ENCODE measurements at regions not wholly inside any gene's neighbourhood (a gene's known extent, or its start where the extent isn't known, plus 50 kb on each side); places are given as distances from the start of the nearest gene placed in this dataset.
"Not testable (repeated sequence)": the region's sequence is repeated elsewhere in the genome, so short reads cannot be mapped to it uniquely, and the experiment has no call there.

DNA sequence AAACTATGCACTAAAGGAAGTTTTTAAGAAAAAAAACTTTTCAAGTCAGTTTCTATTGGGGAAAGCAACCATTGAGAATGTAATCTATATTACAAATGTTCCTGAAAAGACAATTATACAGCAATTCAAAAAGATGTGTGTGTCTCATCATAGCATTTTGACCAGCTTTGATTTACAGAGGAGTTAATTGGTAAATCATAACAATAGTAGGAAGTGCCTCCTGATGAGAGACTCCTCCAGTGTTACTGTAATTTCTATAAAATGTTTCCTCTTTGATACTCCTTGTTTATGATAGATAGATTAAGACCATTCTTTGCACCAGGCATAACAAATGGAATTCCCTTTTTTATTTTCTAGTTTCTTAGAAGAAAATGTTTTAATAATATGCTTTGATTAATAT lies 249.9 kb downstream of the CALCRL start:
- no peak for FAIRE-seq

DNA sequence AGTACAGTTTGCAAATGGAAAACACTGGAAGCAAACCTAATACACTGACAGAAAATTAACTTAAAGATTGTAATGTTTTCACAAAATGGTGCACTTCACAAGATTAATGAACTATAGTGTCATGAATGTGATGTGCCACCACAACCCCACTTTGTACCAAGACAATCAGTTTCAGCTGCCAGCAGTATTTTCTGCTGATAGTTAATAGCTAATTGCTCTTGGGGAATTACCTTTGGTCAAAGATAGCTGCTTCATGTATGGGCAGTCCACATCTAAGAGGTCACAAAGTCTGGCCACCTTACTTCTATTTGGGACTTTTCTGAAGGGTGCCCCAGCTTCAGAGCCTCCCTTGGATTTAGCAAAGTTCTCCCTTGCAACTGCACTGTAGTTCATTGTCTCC lies 254.0 kb downstream of the CALCRL start:
- FAIRE-seq, result no peak

DNA sequence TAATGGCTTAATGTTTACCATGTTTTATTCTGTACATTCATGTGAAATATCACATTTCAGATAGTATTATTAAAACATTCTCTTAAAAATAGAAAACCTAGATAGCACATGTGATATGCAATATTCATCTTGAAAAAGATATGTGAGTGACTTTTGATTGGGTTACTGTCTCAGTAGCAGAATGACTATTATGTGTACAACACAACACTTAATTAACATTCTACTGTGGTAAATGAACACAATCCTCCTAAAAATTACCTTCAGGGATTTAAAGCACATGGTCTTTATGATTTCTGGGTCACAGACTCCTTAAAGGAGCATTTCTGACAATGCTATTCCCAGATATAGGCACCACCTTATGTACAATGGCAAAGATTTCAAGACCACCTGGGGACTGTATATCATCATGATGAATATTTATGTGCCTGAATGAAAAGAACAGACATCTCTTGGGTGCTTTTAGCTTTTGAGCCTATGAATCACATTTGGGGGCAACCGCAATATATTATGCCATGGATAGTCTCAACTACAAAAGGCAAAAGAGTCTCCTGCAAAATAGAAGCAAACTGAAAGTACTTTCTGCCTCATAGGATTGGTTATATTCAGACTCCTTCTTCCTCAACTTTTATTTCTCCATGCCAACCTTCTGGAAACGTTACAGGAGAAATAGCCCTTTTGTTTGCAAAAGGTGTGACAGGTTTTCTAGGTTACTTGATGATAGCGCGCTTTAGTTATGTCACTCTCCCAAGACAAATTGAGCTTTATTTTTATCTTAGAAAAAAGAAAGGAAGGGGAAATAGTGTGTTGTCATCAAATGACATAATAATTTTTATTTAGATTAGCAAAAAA lies 259.0 kb downstream of the CALCRL start:
- no peak for FAIRE-seq

DNA sequence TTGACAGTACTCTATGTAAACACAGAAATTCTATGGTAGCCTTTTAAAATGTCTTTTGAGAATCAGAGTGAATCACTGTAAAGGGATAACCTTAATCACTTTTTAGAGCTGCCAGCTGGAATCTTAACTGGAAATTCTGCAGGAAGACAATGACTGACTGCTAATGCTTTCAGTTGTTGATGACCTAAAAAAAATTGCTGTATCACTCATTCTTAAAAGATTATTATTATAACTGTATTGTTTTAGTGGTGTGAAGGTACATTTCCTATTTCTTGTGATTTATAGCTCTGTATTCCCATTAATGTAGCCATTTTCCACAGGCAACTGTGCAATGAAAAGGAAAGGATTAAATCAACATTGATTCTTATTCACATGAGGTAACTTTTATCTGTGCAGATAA lies 260.5 kb downstream of the CALCRL start:
- no peak for FAIRE-seq

DNA sequence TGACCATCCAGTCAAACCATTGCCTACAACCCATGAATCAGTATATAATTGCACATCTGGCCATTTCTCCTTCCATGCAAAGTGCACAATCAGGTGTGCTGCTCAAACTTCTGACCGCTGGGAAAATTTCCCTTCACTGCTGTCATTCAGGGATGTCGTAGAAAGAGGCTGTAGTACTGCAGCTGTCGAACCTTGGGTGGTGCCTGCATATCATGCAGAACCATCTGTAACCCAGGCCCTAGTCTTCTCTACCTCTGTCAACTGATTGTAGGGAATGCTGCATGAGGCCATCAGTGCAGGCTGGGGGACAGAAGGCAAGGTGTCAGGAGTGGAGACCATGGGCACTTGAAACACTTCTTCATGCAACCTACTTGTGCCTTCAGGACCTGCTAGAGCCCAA lies 267.5 kb downstream of the CALCRL start:
- no peak for FAIRE-seq

GRCh38 chr2:187178876-187179275 lies 269.2 kb downstream of the CALCRL start:
- FAIRE-seq, result not testable (repeated sequence)

DNA sequence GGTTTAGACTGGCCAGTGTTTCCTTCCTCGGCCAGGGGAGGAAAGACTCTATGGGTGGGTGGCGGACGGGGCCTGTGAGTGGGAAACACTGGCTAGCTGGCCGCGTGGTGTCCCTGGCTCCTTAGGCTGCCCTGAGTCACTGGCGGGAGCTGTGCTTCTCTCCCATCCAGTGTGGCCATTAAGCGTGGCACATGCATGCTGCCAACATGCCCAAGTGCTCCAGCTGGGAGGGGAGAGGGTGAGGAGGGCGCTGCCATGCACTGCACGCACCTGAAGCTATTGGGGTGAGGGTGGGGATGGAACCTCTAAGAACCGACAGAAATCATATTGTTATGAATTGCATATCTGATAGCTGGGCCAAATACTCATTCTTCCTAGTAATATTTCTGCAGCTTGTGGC lies 270.8 kb downstream of the CALCRL start:
- FAIRE-seq, result no peak

GRCh38 chr2:187174582-187174981 lies 273.5 kb downstream of the CALCRL start:
- FAIRE-seq, result no peak

DNA sequence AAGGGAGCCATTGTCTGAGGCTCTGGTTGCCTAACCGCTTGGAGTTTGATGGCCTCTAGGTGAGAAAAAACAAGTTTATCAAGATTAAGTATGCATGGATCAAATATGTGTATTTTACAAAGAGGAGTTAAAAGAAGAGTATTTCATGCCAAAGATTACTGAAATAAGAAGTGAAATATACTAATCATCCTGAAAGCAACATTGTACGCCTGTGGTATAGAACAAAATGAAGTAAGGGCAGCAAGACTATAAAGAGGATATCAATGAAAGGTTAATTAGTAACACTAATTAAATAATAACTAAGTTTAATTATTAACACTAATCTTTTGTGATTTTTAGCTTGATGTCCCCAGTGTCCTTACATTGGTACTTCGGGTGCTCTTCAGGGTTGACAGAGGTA lies 276.7 kb downstream of the CALCRL start:
- FAIRE-seq, result no peak

- no peak for FAIRE-seq
Observed at GRCh38 chr2:187169864-187170263, 278.2 kb downstream of the CALCRL start.

DNA sequence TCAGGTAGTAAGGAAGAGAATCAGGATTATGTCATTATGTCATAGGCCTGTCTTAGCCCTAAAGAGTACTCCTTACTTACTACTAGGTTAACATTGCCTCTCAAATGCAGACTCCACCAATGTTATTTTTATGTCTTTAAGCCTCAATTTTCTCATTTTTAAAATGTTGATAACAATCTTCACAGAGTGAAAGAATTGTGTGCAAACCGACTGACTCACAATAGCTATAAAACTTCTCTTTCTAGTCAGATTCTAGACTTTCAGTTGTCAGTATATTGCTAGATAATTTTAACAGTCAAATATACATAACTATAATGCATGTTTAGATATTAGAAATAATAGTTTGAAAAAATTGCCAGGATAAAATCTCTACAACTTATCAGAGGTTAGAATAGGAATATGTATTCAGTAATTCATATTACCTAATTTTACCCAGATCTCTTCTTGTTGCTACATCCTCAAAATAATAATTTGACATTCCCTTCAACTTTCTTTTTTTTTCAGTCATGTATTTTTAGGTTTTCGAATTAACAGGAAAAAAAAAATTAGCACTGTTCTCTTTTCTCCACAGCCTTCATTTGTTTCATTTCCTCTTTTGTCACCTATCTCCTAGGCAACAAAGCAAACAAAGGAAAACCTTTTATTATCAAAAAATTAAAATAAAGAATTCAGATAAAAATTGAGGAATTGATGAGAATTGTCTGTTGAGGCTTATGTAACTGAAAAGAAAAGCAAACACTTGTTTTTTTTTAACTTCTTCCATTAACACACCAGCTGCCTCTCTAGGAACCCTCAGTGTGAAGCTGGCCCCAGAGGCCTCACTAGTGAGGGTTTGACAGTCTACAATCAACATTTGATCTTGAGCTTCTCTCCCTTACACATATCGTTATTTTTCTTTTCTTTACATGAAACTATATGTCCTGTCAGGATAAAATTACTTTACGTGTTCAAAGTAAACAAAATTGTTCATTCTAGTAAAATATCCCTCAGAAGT lies 279.0 kb downstream of the CALCRL start:
- FAIRE-seq, result no peak

- FAIRE-seq, result no peak
Observed at GRCh38 chr2:187167491-187167890, 280.6 kb downstream of the CALCRL start.

GRCh38 chr2:187165936-187166610 lies 282.0 kb downstream of the CALCRL start:
- no peak for FAIRE-seq

DNA sequence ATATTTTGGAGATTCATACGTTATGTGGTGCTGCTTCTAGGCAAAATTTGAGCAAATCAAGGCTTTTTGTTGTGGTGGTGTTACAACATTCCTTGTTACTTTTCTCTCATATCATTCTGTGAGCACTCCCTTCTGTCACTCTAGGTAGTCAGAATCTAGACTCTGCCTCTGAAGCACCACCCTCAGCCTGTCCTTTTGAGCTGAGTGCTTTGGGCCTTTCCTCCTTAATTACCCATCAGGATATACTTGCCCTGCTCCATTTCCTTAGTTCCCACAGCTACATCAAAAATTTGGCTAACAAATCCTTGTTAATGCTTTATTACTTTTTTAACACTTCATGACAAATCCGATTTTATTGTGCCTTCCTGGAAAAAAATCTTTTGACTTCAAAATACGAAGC lies 289.6 kb downstream of the CALCRL start:
- no peak for FAIRE-seq

GRCh38 chr2:187157046-187157445 lies 291.0 kb downstream of the CALCRL start:
- no peak for FAIRE-seq

GRCh38 chr2:187155476-187155875 lies 292.6 kb downstream of the CALCRL start:
- FAIRE-seq, result no peak

DNA sequence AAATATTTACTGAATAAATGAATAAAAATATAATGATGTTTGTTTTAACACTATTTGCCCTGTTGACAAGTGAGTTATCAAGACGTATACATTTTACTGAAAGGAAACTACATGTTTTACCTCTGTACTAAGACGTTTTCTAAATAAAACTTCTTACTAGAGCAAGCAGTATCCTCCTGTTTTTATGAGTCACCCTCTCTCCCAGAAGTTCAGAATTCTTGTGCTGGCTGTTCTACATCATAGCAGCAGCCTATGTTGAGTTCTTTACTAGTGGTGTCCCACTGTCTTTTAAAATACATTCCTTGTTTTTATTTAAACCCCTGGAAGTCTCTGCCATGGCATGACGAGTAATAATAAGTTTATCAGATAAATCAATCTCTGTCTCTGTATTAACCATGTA lies 297.4 kb downstream of the CALCRL start:
- FAIRE-seq, result no peak

GRCh38 chr2:187148059-187148714 lies 299.2 kb upstream of the ZSWIM2 start:
- peak; percentile 32 for FAIRE-seq

DNA sequence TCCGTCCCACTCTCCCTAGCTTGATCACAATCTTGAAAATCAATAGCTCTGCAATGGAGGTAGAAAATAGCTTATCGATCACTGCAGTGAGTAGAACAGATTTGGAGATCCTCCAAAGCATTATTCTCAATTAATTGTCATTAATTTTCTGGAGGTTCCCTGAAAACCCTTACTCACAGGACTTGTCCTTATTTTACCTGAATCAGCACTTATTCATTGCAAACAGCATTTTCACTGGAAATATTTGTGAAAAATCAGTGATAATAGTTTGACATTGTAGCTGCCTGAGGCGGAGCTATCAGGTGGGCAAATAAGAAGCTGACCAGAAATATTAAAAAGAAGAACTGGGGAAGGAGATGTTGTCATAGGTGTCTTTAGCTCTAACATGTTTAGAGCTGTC lies 294.6 kb upstream of the ZSWIM2 start:
- no peak for FAIRE-seq

GRCh38 chr2:187139469-187139868 lies 290.5 kb upstream of the ZSWIM2 start:
- no peak for FAIRE-seq

- no peak for FAIRE-seq
Observed at GRCh38 chr2:187138265-187138664, 289.3 kb upstream of the ZSWIM2 start.

GRCh38 chr2:187136646-187137045 lies 287.7 kb upstream of the ZSWIM2 start:
- no peak for FAIRE-seq

GRCh38 chr2:187134306-187134705 lies 285.3 kb upstream of the ZSWIM2 start:
- FAIRE-seq, result no peak
